ENCODE measurements at regions not wholly inside any gene's neighbourhood (a gene's known extent, or its start where the extent isn't known, plus 50 kb on each side); places are given as distances from the start of the nearest gene placed in this dataset.

DNA sequence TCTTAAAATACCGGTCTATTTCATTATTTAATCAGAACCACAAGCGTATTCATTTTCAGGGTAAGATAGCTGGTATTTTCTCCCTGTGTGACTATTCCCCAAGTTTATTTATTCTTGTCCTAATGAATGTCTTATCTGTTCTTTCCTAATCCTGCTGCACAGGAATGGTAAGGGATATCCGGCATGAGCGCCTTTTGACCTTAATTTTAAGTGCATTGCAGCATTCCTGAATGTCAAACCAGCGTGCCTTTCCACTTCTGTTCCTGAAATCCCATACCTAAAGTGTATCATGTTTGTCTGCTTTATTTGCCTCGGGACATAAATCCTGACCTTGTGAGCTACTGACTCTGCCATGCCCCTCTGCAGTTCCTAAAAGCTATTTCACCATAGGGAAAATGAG lies 1713.2 kb upstream of the FLRT2 start:
- H2AFZ ChIP-seq (ENCODE audit: low read depth): no peak overlapping the region
- H3K27me3 ChIP-seq (ENCODE audit: insufficient read depth, low read depth): no peaks in the 10 kb centered on the region
- no peak overlapping the region for H3K27ac ChIP-seq
- H3K9ac ChIP-seq: no peak overlapping the region
- no peak overlapping the region for H3K4me3 ChIP-seq (IDR thresholded peaks at IDR 0.05; ENCODE audit: insufficient read depth, low read depth, low read length)
- no peak overlapping the region for H3K4me2 ChIP-seq
- no peaks in the 10 kb centered on the region for H3K79me2 ChIP-seq (ENCODE audit: insufficient read depth, low read depth)
- H4K20me1 ChIP-seq (ENCODE audit: insufficient read depth): no peaks in the 10 kb centered on the region
- no peaks in the 10 kb centered on the region for H3K4me1 ChIP-seq (ENCODE audit: low read depth, poor library complexity, severe bottlenecking)
- TF ChIP-seq, protein P1, sequence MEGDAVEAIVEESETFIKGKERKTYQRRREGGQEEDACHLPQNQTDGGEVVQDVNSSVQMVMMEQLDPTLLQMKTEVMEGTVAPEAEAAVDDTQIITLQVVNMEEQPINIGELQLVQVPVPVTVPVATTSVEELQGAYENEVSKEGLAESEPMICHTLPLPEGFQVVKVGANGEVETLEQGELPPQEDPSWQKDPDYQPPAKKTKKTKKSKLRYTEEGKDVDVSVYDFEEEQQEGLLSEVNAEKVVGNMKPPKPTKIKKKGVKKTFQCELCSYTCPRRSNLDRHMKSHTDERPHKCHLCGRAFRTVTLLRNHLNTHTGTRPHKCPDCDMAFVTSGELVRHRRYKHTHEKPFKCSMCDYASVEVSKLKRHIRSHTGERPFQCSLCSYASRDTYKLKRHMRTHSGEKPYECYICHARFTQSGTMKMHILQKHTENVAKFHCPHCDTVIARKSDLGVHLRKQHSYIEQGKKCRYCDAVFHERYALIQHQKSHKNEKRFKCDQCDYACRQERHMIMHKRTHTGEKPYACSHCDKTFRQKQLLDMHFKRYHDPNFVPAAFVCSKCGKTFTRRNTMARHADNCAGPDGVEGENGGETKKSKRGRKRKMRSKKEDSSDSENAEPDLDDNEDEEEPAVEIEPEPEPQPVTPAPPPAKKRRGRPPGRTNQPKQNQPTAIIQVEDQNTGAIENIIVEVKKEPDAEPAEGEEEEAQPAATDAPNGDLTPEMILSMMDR (conservative IDR thresholded peaks at IDR 0.05; ENCODE audit: low read depth, low read length): no peak
- H3K36me3 ChIP-seq (ENCODE audit: insufficient read depth): no peaks in the 10 kb centered on the region

DNA sequence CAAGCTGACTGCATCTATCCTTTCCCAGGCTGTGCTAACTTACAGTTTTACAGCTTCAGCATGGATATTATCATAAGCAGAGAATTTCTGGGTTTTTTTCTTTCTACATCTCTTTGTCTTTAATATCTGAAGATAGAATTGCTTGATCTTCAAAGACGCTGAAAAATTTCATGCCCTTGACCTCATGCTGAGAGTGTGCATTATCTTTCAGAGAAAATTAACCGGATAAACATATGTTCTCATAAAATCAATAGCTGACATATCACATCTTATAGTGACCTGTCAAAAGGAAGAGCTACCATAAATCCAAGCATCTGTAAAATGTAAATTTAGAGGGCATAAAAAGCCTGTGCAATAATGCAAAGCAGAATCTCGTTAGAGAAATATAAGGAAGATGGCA lies 1704.1 kb upstream of the FLRT2 start:
- Histone ChIP-seq H3K4me1 (ENCODE audit: low read depth, poor library complexity, severe bottlenecking) (no peaks in the 10 kb centered on the region), H3K36me3 (ENCODE audit: insufficient read depth) (no peaks in the 10 kb centered on the region), H4K20me1 (ENCODE audit: insufficient read depth) (no peaks in the 10 kb centered on the region), H3K4me3 (IDR thresholded peaks at IDR 0.05; ENCODE audit: insufficient read depth, low read depth, low read length) (no peak overlapping the region), H3K79me2 (ENCODE audit: insufficient read depth, low read depth) (no peaks in the 10 kb centered on the region), H3K27ac (no peak overlapping the region), H3K9ac (no peak overlapping the region), H3K27me3 (ENCODE audit: insufficient read depth, low read depth) (no peaks in the 10 kb centered on the region), H3K4me2 (no peak overlapping the region), H2AFZ (ENCODE audit: low read depth) (no peak overlapping the region)
- TF ChIP-seq, protein P1 (conservative IDR thresholded peaks at IDR 0.05; ENCODE audit: low read depth, low read length): no peak

DNA sequence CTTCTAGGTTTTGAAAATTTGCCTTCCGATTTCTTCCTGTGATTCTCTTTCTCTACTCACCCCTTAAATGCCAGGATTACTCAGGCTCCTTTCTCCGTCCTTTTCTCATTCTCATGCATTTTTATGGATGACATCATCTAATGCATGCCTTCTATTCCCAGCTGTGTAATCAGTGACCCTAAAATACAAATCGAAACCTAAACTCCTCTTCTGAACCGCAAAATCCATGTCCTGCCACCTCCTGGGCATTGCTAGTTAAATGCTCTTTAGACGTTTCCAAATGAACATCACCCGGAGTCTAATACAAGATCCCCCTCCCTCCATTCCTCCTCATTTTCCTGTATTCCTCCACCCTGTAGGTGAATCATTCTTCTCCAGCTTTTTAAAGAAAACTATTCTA lies 1703.1 kb upstream of the FLRT2 start:
- H3K27me3 ChIP-seq (ENCODE audit: insufficient read depth, low read depth): no peaks in the 10 kb centered on the region

DNA sequence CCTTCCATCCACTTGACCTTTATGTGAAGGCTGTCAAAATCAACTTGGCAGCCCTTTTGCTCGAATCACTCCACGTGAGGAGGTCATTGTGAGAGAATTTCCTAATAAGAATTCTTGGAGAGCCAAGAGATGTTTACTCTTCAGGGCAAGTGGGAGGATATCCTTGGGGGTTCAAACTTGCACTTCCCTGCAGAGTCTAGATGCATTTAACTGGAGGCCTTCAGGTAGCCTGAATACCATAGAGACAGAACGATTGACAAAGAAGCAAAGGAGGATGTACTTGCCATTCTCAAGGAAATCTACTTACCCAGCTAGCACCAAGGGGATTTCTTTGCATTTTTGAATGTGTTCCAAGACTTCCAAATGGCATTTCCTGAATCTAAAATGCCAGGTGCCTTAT lies 1702.6 kb upstream of the FLRT2 start:
- H3K4me2 ChIP-seq: no peak overlapping the region
- no peaks in the 10 kb centered on the region for H4K20me1 ChIP-seq (ENCODE audit: insufficient read depth)
- H3K9ac ChIP-seq: no peak overlapping the region
- H3K4me3 ChIP-seq (IDR thresholded peaks at IDR 0.05; ENCODE audit: insufficient read depth, low read depth, low read length): no peak overlapping the region
- TF ChIP-seq, protein P1 (conservative IDR thresholded peaks at IDR 0.05; ENCODE audit: low read depth, low read length): no peak
- no peaks in the 10 kb centered on the region for H3K27me3 ChIP-seq (ENCODE audit: insufficient read depth, low read depth)
- no peaks in the 10 kb centered on the region for H3K79me2 ChIP-seq (ENCODE audit: insufficient read depth, low read depth)
- H3K4me1 ChIP-seq (ENCODE audit: low read depth, poor library complexity, severe bottlenecking): no peaks in the 10 kb centered on the region
- H3K27ac ChIP-seq: no peak overlapping the region
- H3K36me3 ChIP-seq (ENCODE audit: insufficient read depth): no peaks in the 10 kb centered on the region
- H2AFZ ChIP-seq (ENCODE audit: low read depth): no peak overlapping the region

More for the DNA sequence above, 1703.1 kb upstream of the FLRT2 start:
- no peaks in the 10 kb centered on the region for H3K36me3 ChIP-seq (ENCODE audit: insufficient read depth)
- no peak overlapping the region for H3K4me3 ChIP-seq (IDR thresholded peaks at IDR 0.05; ENCODE audit: insufficient read depth, low read depth, low read length)
- no peak overlapping the region for H3K27ac ChIP-seq
- no peak overlapping the region for H2AFZ ChIP-seq (ENCODE audit: low read depth)
- no peak overlapping the region for H3K4me2 ChIP-seq
- H4K20me1 ChIP-seq (ENCODE audit: insufficient read depth): no peaks in the 10 kb centered on the region
- H3K4me1 ChIP-seq (ENCODE audit: low read depth, poor library complexity, severe bottlenecking): no peaks in the 10 kb centered on the region
- H3K9ac ChIP-seq: no peak overlapping the region
- TF ChIP-seq, protein P1 (conservative IDR thresholded peaks at IDR 0.05; ENCODE audit: low read depth, low read length): no peak
- no peaks in the 10 kb centered on the region for H3K79me2 ChIP-seq (ENCODE audit: insufficient read depth, low read depth)
